Superior temporal gyrus (tissue), 1 donor: ENCODE measurements at regions not wholly inside any gene's neighbourhood (a gene's known extent, or its start where the extent isn't known, plus 50 kb on each side); places are given as distances from the start of the nearest gene placed in this dataset.
"Not testable (repeated sequence)": the region's sequence is repeated elsewhere in the genome, so short reads cannot be mapped to it uniquely, and the experiment has no call there.

Source experiments
- DNase-seq: peaks from one replicate; pipeline ENCODE4 v3.0.0-alpha.2; 2016; ENCODE audit errors: extremely low spot score

- DNase-seq, result no peak
Observed at GRCh38 chr3:56926243-56926946, 124.6 kb upstream of the ARHGEF3 start.

- DNase-seq, result not testable (repeated sequence)
Observed at GRCh38 chr3:56924700-56925099, 123.0 kb upstream of the ARHGEF3 start.

- DNase-seq, result no peak
Observed at GRCh38 chr3:56923526-56924224, 121.9 kb upstream of the ARHGEF3 start.

- no peak for DNase-seq
Observed at GRCh38 chr3:56921573-56922453, 120.1 kb upstream of the ARHGEF3 start.

GRCh38 chr3:56919797-56920195 lies 118.0 kb upstream of the ARHGEF3 start:
- DNase-seq, result peak; percentile 68

- no peak for DNase-seq
Observed at GRCh38 chr3:56919137-56919796, 117.5 kb upstream of the ARHGEF3 start.

- DNase-seq, result no peak
Observed at GRCh38 chr3:56918111-56918568, 116.4 kb upstream of the ARHGEF3 start.

- DNase-seq, result no peak
Observed at GRCh38 chr3:56917361-56918110, 115.8 kb upstream of the ARHGEF3 start.

GRCh38 chr3:56916716-56917360 lies 115.1 kb upstream of the ARHGEF3 start:
- DNase-seq, result no peak

GRCh38 chr3:56915966-56916586 lies 114.3 kb upstream of the ARHGEF3 start:
- no peak for DNase-seq

- DNase-seq, result no peak
Observed at GRCh38 chr3:56914646-56915045, 112.9 kb upstream of the ARHGEF3 start.

- DNase-seq, result no peak
Observed at GRCh38 chr3:56911363-56911762, 109.6 kb upstream of the ARHGEF3 start.

GRCh38 chr3:56909349-56909748 lies 107.6 kb upstream of the ARHGEF3 start:
- no peak for DNase-seq

- DNase-seq, result no peak
Observed at GRCh38 chr3:56908004-56908403, 106.3 kb upstream of the ARHGEF3 start.

GRCh38 chr3:56904552-56905215 lies 102.9 kb upstream of the ARHGEF3 start:
- DNase-seq, result no peak

- no peak for DNase-seq
Observed at GRCh38 chr3:56903231-56903782, 101.6 kb upstream of the ARHGEF3 start.

GRCh38 chr3:56902468-56903160 lies 100.9 kb upstream of the ARHGEF3 start:
- no peak for DNase-seq

- no peak for DNase-seq
Observed at GRCh38 chr3:56900801-56901200, 99.1 kb upstream of the ARHGEF3 start.

GRCh38 chr3:56899851-56900250 lies 98.1 kb upstream of the ARHGEF3 start:
- no peak for DNase-seq
